ENCODE measurements at regions not wholly inside any gene's neighbourhood (a gene's known extent, or its start where the extent isn't known, plus 50 kb on each side); places are given as distances from the start of the nearest gene placed in this dataset.

GRCh38 chr6:6723361-6723760 is 134.8 kb downstream of the LY86 start:
- TF ChIP-seq, protein P1, sequence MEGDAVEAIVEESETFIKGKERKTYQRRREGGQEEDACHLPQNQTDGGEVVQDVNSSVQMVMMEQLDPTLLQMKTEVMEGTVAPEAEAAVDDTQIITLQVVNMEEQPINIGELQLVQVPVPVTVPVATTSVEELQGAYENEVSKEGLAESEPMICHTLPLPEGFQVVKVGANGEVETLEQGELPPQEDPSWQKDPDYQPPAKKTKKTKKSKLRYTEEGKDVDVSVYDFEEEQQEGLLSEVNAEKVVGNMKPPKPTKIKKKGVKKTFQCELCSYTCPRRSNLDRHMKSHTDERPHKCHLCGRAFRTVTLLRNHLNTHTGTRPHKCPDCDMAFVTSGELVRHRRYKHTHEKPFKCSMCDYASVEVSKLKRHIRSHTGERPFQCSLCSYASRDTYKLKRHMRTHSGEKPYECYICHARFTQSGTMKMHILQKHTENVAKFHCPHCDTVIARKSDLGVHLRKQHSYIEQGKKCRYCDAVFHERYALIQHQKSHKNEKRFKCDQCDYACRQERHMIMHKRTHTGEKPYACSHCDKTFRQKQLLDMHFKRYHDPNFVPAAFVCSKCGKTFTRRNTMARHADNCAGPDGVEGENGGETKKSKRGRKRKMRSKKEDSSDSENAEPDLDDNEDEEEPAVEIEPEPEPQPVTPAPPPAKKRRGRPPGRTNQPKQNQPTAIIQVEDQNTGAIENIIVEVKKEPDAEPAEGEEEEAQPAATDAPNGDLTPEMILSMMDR (IDR thresholded peaks at IDR 0.05) = no peak
- TF ChIP-seq POLR2A (IDR thresholded peaks at IDR 0.05) = no peak

Data from body of pancreas (tissue), 4 donors.